ENCODE measurements at regions not wholly inside any gene's neighbourhood (a gene's known extent, or its start where the extent isn't known, plus 50 kb on each side); places are given as distances from the start of the nearest gene placed in this dataset.
A peak's percentile ranks its signal among the peaks of the same experiment; 100 is the strongest.

- H2AFZ ChIP-seq (ENCODE audit: low read depth, low read length) = no peak overlapping the region
- no peaks in the 10 kb centered on the region for H3K9me3 ChIP-seq (ENCODE audit: insufficient read depth, low read depth, low read length)
- H3K27me3 ChIP-seq (ENCODE audit: insufficient read depth, low read length) = no peaks in the 10 kb centered on the region
- Mint-ChIP-seq H3K4me1 (ENCODE audit: low read depth, unreplicated experiment) (peaks cover 4% of the 10 kb centered on the region), H3K36me3 (ENCODE audit: low read depth, unreplicated experiment) (no peaks in the 10 kb centered on the region), H3K4me3 (ENCODE audit: unreplicated experiment) (no peak overlapping the region), H3K27ac (ENCODE audit: unreplicated experiment) (no peak overlapping the region), H3K9me3 (ENCODE audit: unreplicated experiment) (no peaks in the 10 kb centered on the region), H3K27me3 (ENCODE audit: low read depth, unreplicated experiment) (no peaks in the 10 kb centered on the region)
- no peak overlapping the region for H3K27ac ChIP-seq (ENCODE audit: low read depth, low read length)
- H3K4me2 ChIP-seq (ENCODE audit: low read length) = no peak overlapping the region
- H3K79me2 ChIP-seq (ENCODE audit: insufficient read depth, low read length) = no peaks in the 10 kb centered on the region
- H3K4me1 ChIP-seq (ENCODE audit: insufficient read depth, low read length) = no peaks in the 10 kb centered on the region
- DNase-seq (ENCODE audit: low read depth) (no peak), FAIRE-seq (no peak)
- no peaks in the 10 kb centered on the region for H3K36me3 ChIP-seq (ENCODE audit: insufficient read depth, low read length)
- H4K20me1 ChIP-seq (ENCODE audit: insufficient read depth, low read length) = no peaks in the 10 kb centered on the region
- no peak overlapping the region for H3K4me3 ChIP-seq (ENCODE audit: insufficient read depth, low read depth, low read length)
- no peak overlapping the region for H3K9ac ChIP-seq (ENCODE audit: low read length)
- no peak for TF ChIP-seq EZH2 (IDR thresholded peaks at IDR 0.05; ENCODE audit: insufficient read depth, low read length)
- TF ChIP-seq, protein P1, sequence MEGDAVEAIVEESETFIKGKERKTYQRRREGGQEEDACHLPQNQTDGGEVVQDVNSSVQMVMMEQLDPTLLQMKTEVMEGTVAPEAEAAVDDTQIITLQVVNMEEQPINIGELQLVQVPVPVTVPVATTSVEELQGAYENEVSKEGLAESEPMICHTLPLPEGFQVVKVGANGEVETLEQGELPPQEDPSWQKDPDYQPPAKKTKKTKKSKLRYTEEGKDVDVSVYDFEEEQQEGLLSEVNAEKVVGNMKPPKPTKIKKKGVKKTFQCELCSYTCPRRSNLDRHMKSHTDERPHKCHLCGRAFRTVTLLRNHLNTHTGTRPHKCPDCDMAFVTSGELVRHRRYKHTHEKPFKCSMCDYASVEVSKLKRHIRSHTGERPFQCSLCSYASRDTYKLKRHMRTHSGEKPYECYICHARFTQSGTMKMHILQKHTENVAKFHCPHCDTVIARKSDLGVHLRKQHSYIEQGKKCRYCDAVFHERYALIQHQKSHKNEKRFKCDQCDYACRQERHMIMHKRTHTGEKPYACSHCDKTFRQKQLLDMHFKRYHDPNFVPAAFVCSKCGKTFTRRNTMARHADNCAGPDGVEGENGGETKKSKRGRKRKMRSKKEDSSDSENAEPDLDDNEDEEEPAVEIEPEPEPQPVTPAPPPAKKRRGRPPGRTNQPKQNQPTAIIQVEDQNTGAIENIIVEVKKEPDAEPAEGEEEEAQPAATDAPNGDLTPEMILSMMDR (IDR thresholded peaks at IDR 0.05; ENCODE audit: insufficient read depth, low read depth, low read length) = no peak
Observed at GRCh38 chr7:52502281-52502680, 533.2 kb upstream of the POM121L12 start.

GRCh38 chr7:52501696-52502095 is 533.7 kb upstream of the POM121L12 start:
- no peak overlapping the region for H3K4me3 ChIP-seq (ENCODE audit: insufficient read depth, low read depth, low read length)
- H3K4me1 ChIP-seq (ENCODE audit: insufficient read depth, low read length) = no peaks in the 10 kb centered on the region
- no peak overlapping the region for H3K4me2 ChIP-seq (ENCODE audit: low read length)
- TF ChIP-seq, protein P1 (IDR thresholded peaks at IDR 0.05; ENCODE audit: insufficient read depth, low read depth, low read length) = no peak
- TF ChIP-seq EZH2 (IDR thresholded peaks at IDR 0.05; ENCODE audit: insufficient read depth, low read length) = no peak
- H3K4me1 Mint-ChIP-seq (ENCODE audit: low read depth, unreplicated experiment) = peaks cover 4% of the 10 kb centered on the region
- no peaks in the 10 kb centered on the region for H3K27me3 Mint-ChIP-seq (ENCODE audit: low read depth, unreplicated experiment)
- FAIRE-seq (no peak), DNase-seq (ENCODE audit: low read depth) (no peak)
- no peak overlapping the region for H3K9ac ChIP-seq (ENCODE audit: low read length)
- no peaks in the 10 kb centered on the region for H3K79me2 ChIP-seq (ENCODE audit: insufficient read depth, low read length)
- no peak overlapping the region for H3K4me3 Mint-ChIP-seq (ENCODE audit: unreplicated experiment)
- H2AFZ ChIP-seq (ENCODE audit: low read depth, low read length) = no peak overlapping the region
- H3K27ac Mint-ChIP-seq (ENCODE audit: unreplicated experiment) = no peak overlapping the region
- H3K36me3 Mint-ChIP-seq (ENCODE audit: low read depth, unreplicated experiment) = no peaks in the 10 kb centered on the region
- H3K9me3 Mint-ChIP-seq (ENCODE audit: unreplicated experiment) = no peaks in the 10 kb centered on the region
- H3K36me3 ChIP-seq (ENCODE audit: insufficient read depth, low read length) = no peaks in the 10 kb centered on the region
- no peak overlapping the region for H3K27ac ChIP-seq (ENCODE audit: low read depth, low read length)
- no peaks in the 10 kb centered on the region for H4K20me1 ChIP-seq (ENCODE audit: insufficient read depth, low read length)
- no peaks in the 10 kb centered on the region for H3K9me3 ChIP-seq (ENCODE audit: insufficient read depth, low read depth, low read length)
- H3K27me3 ChIP-seq (ENCODE audit: insufficient read depth, low read length) = no peaks in the 10 kb centered on the region

GRCh38 chr7:52500841-52501240 is 534.6 kb upstream of the POM121L12 start:
- no peak overlapping the region for H3K27ac ChIP-seq (ENCODE audit: low read depth, low read length)
- no peaks in the 10 kb centered on the region for H3K27me3 Mint-ChIP-seq (ENCODE audit: low read depth, unreplicated experiment)
- no peak for FAIRE-seq

More at GRCh38 chr7:52500841-52501240, 534.6 kb upstream of the POM121L12 start:
- Histone ChIP-seq H3K9ac (ENCODE audit: low read length) (no peak overlapping the region), H3K79me2 (ENCODE audit: insufficient read depth, low read length) (no peaks in the 10 kb centered on the region), H3K4me1 (ENCODE audit: insufficient read depth, low read length) (no peaks in the 10 kb centered on the region), H4K20me1 (ENCODE audit: insufficient read depth, low read length) (no peaks in the 10 kb centered on the region), H2AFZ (ENCODE audit: low read depth, low read length) (no peak overlapping the region), H3K27me3 (ENCODE audit: insufficient read depth, low read length) (no peaks in the 10 kb centered on the region), H3K4me3 (ENCODE audit: insufficient read depth, low read depth, low read length) (no peak overlapping the region), H3K4me2 (ENCODE audit: low read length) (no peak overlapping the region), H3K36me3 (ENCODE audit: insufficient read depth, low read length) (no peaks in the 10 kb centered on the region), H3K9me3 (ENCODE audit: insufficient read depth, low read depth, low read length) (no peaks in the 10 kb centered on the region)
- Mint-ChIP-seq H3K27ac (ENCODE audit: unreplicated experiment) (no peak overlapping the region), H3K4me3 (ENCODE audit: unreplicated experiment) (no peak overlapping the region), H3K9me3 (ENCODE audit: unreplicated experiment) (no peaks in the 10 kb centered on the region), H3K4me1 (ENCODE audit: low read depth, unreplicated experiment) (peaks cover 4% of the 10 kb centered on the region), H3K36me3 (ENCODE audit: low read depth, unreplicated experiment) (no peaks in the 10 kb centered on the region)
- TF ChIP-seq, protein P1 (IDR thresholded peaks at IDR 0.05; ENCODE audit: insufficient read depth, low read depth, low read length) = no peak
- no peak for TF ChIP-seq EZH2 (IDR thresholded peaks at IDR 0.05; ENCODE audit: insufficient read depth, low read length)
- peak; percentile 8 for DNase-seq (ENCODE audit: low read depth)

All from astrocyte (in vitro differentiated cells and primary cell).